ENCODE measurements at regions not wholly inside any gene's neighbourhood (a gene's known extent, or its start where the extent isn't known, plus 50 kb on each side); places are given as distances from the start of the nearest gene placed in this dataset.

- peaks cover 15% of the 10 kb centered on the region for H3K4me1 Mint-ChIP-seq
- peaks cover 10% of the 10 kb centered on the region for H3K27me3 Mint-ChIP-seq
- peaks cover 3% of the 10 kb centered on the region for H3K36me3 Mint-ChIP-seq (ENCODE audit: low read depth)
- H3K9me3 ChIP-seq (ENCODE audit: control insufficient read depth, low read length, poor library complexity, severe bottlenecking) = no peaks in the 10 kb centered on the region
- DNase-seq = no peak
- peak overlapping the region; percentile 92 for H3K4me3 Mint-ChIP-seq
- H3K27ac Mint-ChIP-seq = peak overlapping the region; percentile 88
- no peak for ATAC-seq
Measured at GRCh38 chr2:64227603-64228125, 83.4 kb upstream of the PELI1 start.

DNA sequence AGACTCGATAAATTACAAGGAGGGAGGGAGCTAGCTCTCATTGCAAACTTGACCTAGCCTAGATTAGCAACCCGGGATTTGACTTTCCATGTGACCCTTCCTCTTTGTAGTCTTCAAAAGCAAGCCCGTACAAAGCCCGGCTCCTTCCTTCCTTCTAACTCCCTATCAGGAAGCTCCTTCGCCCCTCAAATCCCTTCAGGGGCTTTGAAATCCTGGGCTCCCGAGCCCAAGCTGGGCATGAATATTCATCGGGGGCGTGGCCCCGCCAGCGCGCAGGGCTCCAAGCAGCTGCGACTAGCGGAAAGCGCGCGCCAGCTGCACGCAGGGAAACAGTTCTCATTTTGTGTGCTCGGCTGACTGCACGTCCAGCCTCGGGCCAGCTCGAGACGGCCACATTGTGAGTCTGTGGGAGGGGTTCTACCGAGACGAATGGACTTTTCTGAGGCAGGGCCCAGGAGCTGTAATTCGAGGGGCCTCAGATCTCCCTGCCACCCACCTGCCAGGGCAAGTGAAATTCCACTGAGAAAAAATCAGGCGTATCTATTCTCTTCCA lies 84.0 kb upstream of the PELI1 start:
- ATAC-seq (peak; percentile 95), DNase-seq (peak; percentile 22 to 44 (median 24))
- Mint-ChIP-seq H3K36me3 (ENCODE audit: low read depth) (peaks cover 3% of the 10 kb centered on the region), H3K27me3 (peaks cover 10% of the 10 kb centered on the region), H3K4me1 (peaks cover 15% of the 10 kb centered on the region), H3K27ac (peak overlapping the region; percentile 88), H3K4me3 (peak overlapping the region; percentile 92)
- no peaks in the 10 kb centered on the region for H3K9me3 ChIP-seq (ENCODE audit: control insufficient read depth, low read length, poor library complexity, severe bottlenecking)

DNA sequence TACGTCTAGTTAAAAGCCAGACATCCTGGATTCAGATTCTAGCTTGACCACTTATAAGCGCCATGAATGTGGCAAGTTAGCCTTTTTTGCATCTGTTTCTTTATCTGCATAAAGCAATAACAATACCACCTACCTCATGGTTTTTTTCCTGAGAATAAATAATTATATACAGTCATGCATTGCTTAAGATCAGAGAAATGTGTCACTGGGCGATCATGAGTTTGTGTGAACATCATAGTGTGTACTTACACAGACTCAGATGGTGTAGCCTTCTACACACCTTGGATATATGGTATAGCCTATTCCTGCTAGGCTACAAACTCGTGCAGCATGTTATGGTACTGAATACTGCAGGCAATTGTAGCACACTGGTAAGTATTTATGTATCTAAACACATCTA lies 84.7 kb upstream of the PELI1 start:
- ATAC-seq (no peak), DNase-seq (no peak)
- Mint-ChIP-seq H3K36me3 (ENCODE audit: low read depth) (peaks cover 3% of the 10 kb centered on the region), H3K4me1 (peaks cover 15% of the 10 kb centered on the region), H3K4me3 (peak overlapping the region; percentile 92), H3K27me3 (peaks cover 10% of the 10 kb centered on the region), H3K27ac (peak overlapping the region; percentile 88)
- no peaks in the 10 kb centered on the region for H3K9me3 ChIP-seq (ENCODE audit: control insufficient read depth, low read length, poor library complexity, severe bottlenecking)

- ATAC-seq (no peak), DNase-seq (no peak)
- no peak overlapping the region for H3K27ac Mint-ChIP-seq
- H3K27me3 Mint-ChIP-seq = peaks cover 10% of the 10 kb centered on the region
- H3K4me1 Mint-ChIP-seq = peaks cover 12% of the 10 kb centered on the region
- peaks cover 3% of the 10 kb centered on the region for H3K36me3 Mint-ChIP-seq (ENCODE audit: low read depth)
- no peaks in the 10 kb centered on the region for H3K9me3 ChIP-seq (ENCODE audit: control insufficient read depth, low read length, poor library complexity, severe bottlenecking)
- H3K4me3 Mint-ChIP-seq = no peak overlapping the region
Measured at GRCh38 chr2:64230540-64230939, 86.3 kb upstream of the PELI1 start.

DNA sequence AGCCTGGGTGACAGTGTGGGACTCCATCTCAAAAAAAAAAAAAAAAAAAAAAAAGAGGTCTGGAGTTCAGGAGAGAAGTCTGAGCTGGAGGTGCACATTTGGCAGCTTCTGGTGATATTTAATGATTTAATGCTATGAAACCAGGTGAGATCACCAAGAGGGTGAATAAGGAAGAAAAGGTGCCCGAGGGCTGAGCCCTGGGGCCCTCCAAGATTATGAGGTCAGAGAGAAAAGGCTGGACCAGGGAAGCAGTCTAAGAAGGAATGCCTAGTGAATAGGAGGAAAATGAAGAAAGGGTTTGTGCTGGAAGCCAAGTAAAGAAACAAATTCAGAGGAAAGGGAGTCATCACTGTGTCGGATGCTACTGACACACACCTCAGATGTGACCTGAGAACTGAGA lies 88.0 kb upstream of the PELI1 start:
- no peaks in the 10 kb centered on the region for H3K9me3 ChIP-seq (ENCODE audit: control insufficient read depth, low read length, poor library complexity, severe bottlenecking)
- no peak for DNase-seq
- Mint-ChIP-seq H3K4me1 (peaks cover 12% of the 10 kb centered on the region), H3K36me3 (ENCODE audit: low read depth) (peaks cover 3% of the 10 kb centered on the region), H3K4me3 (no peak overlapping the region), H3K27me3 (peaks cover 10% of the 10 kb centered on the region), H3K27ac (no peak overlapping the region)
- ATAC-seq = no peak

DNA sequence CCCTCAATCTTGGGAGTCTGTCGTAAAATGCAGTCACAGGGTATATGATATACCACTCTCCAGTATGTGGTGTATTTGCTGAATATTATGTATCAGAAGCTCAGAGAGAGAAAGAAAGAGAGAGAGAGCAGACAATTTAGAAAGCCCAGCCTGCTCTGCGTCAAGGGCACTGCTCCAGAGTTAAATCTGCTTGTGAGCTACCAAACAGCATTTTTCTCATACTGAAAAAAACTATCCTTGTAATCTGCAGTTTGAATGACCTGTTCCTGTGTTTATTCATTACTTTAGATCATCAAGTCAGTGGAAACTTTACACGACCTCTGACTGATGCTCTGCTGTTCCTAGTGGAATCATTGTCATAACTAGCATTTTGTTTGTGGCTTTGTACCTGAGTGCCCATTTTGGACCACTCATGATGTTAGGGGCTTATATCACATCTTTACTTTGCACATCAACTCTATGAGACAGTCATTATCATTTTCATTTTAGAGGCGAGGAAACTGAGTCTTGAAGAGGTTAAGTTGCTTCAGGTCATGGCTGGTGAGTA lies 89.2 kb upstream of the PELI1 start:
- no peak overlapping the region for H3K4me3 Mint-ChIP-seq
- no peak for ATAC-seq

GRCh38 chr2:64234150-64234549 lies 89.9 kb upstream of the PELI1 start:
- ATAC-seq (no peak), DNase-seq (no peak)
- Mint-ChIP-seq H3K27ac (no peak overlapping the region), H3K36me3 (ENCODE audit: low read depth) (peaks cover 3% of the 10 kb centered on the region), H3K4me3 (no peak overlapping the region), H3K4me1 (peaks cover 2% of the 10 kb centered on the region), H3K27me3 (peaks cover 10% of the 10 kb centered on the region)
- no peaks in the 10 kb centered on the region for H3K9me3 ChIP-seq (ENCODE audit: control insufficient read depth, low read length, poor library complexity, severe bottlenecking)

More for the DNA sequence above, 89.2 kb upstream of the PELI1 start:
- H3K27me3 Mint-ChIP-seq = peaks cover 10% of the 10 kb centered on the region
- H3K4me1 Mint-ChIP-seq = peaks cover 5% of the 10 kb centered on the region
- no peaks in the 10 kb centered on the region for H3K9me3 ChIP-seq (ENCODE audit: control insufficient read depth, low read length, poor library complexity, severe bottlenecking)
- peaks cover 3% of the 10 kb centered on the region for H3K36me3 Mint-ChIP-seq (ENCODE audit: low read depth)
- no peak overlapping the region for H3K27ac Mint-ChIP-seq
- DNase-seq = no peak

- DNase-seq (no peak), ATAC-seq (no peak)
- Mint-ChIP-seq H3K4me1 (peaks cover 2% of the 10 kb centered on the region), H3K27ac (no peak overlapping the region), H3K4me3 (no peak overlapping the region), H3K27me3 (peaks cover 10% of the 10 kb centered on the region), H3K36me3 (ENCODE audit: low read depth) (peaks cover 3% of the 10 kb centered on the region)
- H3K9me3 ChIP-seq (ENCODE audit: control insufficient read depth, low read length, poor library complexity, severe bottlenecking) = no peaks in the 10 kb centered on the region
Measured at GRCh38 chr2:64234785-64235184, 90.6 kb upstream of the PELI1 start.

DNA sequence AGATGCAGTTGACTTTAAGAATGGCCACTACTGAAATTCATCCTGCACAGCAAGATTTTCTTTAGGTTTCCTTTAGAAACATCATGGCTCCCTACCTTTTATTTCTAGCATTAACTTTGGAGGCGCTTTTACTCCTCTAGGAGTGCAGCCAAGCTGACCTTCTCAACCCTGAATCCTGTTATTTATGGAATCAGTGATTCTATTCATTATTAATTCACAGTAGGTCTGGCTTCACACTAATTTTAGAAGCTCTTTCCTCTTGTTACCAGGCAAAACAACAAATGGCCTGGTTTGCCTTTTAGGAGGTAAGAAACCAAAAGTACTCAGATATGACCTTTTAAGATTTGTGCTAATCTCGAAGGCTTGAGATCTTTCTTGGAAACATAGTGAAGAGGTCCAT lies 93.0 kb upstream of the PELI1 start:
- H3K36me3 Mint-ChIP-seq (ENCODE audit: low read depth) = no peaks in the 10 kb centered on the region
- no peak overlapping the region for H3K27ac Mint-ChIP-seq
- no peak for ATAC-seq
- H3K27me3 Mint-ChIP-seq = no peaks in the 10 kb centered on the region
- H3K4me1 Mint-ChIP-seq = no peaks in the 10 kb centered on the region
- no peak overlapping the region for H3K4me3 Mint-ChIP-seq
- DNase-seq = no peak
- H3K9me3 ChIP-seq (ENCODE audit: control insufficient read depth, low read length, poor library complexity, severe bottlenecking) = no peaks in the 10 kb centered on the region

DNA sequence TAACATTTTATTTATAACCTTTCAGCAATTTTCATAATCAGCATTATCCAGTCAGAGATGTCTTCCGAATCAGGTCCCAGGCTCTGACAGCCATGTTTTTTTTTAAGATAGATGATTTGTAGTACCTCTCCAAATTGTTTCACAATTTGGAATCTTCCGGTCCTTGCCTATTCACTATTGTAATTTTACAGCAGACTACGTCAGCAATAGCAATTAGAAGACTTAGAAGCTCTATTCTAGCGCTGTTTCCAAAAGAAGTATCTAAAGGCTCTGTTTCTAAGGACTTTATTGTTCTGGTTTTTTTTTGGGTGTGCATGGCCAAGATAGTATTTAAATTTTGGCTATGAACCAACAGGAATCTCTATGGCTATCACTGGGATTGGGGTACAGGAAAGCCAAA lies 94.6 kb upstream of the PELI1 start:
- no peaks in the 10 kb centered on the region for H3K36me3 Mint-ChIP-seq (ENCODE audit: low read depth)
- no peaks in the 10 kb centered on the region for H3K27me3 Mint-ChIP-seq
- no peak for DNase-seq
- no peaks in the 10 kb centered on the region for H3K4me1 Mint-ChIP-seq
- no peak overlapping the region for H3K4me3 Mint-ChIP-seq
- H3K9me3 ChIP-seq (ENCODE audit: control insufficient read depth, low read length, poor library complexity, severe bottlenecking) = no peaks in the 10 kb centered on the region
- no peak for ATAC-seq
- H3K27ac Mint-ChIP-seq = no peak overlapping the region

DNA sequence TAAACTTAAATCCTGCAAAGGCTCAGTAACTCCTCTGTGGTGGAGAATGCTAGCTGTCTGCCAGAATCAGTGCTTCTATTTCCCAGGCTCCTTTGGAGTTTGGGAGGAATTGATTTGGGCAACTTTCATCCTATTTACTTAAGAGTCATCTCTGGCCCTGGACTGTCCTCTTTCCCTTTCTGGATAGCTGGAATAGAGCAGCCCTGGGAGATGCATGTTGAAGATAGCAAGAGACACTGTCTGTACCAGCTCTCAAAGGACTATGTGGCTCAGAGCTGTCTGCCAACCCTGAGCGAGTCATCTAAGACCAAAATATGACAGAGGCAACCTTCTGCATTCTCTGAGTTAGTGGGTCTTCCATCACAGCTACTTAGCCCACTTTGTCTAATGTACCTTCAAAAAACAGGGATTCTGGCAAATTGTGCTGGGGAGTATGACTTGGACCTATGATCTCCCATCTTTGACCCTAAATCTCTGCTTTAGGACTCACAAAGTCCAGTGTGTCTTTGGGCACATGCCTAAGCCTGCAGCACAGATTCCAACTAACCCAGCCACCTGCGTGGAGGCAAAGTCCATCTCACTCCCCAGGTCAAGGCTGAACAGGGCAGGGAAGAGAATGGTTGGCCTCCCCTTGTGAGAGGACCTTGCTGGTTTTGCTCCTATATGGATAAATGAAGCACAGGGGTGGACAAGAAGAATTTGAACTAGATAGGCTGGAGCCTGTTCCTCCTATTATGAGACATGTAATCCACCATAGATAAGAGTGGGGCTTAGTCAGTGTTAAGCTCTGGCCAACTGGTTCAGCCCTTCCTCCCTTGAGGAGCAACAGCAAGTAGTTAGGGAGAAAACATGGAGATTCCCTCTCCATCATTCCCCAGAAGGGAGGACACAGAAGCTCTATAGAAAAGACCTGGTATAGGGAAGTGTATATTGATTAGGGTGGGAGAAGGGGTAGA lies 99.1 kb upstream of the PELI1 start:
- no peak for ATAC-seq
- H3K36me3 Mint-ChIP-seq (ENCODE audit: low read depth) = no peaks in the 10 kb centered on the region
- DNase-seq = no peak

GRCh38 chr2:64244037-64244416 lies 99.8 kb upstream of the PELI1 start:
- Mint-ChIP-seq H3K27me3 (peaks cover under 1% of the 10 kb centered on the region), H3K36me3 (ENCODE audit: low read depth) (no peaks in the 10 kb centered on the region), H3K4me1 (no peaks in the 10 kb centered on the region), H3K4me3 (no peak overlapping the region), H3K27ac (no peak overlapping the region)
- H3K9me3 ChIP-seq (ENCODE audit: control insufficient read depth, low read length, poor library complexity, severe bottlenecking) = no peaks in the 10 kb centered on the region
- ATAC-seq = no peak
- DNase-seq = no peak

More for the DNA sequence above, 99.1 kb upstream of the PELI1 start:
- H3K9me3 ChIP-seq (ENCODE audit: control insufficient read depth, low read length, poor library complexity, severe bottlenecking) = no peaks in the 10 kb centered on the region
- H3K4me3 Mint-ChIP-seq = no peak overlapping the region
- no peaks in the 10 kb centered on the region for H3K4me1 Mint-ChIP-seq
- no peak overlapping the region for H3K27ac Mint-ChIP-seq
- no peaks in the 10 kb centered on the region for H3K27me3 Mint-ChIP-seq

DNA sequence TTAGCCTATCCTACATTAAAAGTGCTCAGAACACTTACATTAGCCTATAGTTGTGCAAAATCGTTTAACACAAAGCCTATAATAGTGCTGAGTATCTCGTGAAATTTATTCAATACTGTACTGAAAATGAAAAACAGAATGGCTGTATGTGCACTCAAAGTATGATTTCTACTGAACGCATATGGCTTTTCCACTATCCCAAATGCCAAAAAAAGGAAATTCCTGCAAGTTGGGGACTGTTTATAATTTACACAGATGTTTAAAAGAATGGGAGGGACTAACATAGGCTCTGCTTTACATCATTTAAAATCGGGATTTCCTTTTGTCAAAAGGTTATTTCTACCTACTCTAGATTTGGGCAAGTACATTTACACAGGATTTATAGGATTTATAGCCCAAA lies 101.4 kb upstream of the PELI1 start:
- no peaks in the 10 kb centered on the region for H3K36me3 Mint-ChIP-seq (ENCODE audit: low read depth)
- H3K27ac Mint-ChIP-seq = no peak overlapping the region

More for the DNA sequence above, 101.4 kb upstream of the PELI1 start:
- ATAC-seq (no peak), DNase-seq (no peak)
- no peaks in the 10 kb centered on the region for H3K9me3 ChIP-seq (ENCODE audit: control insufficient read depth, low read length, poor library complexity, severe bottlenecking)
- Mint-ChIP-seq H3K4me1 (peaks cover 7% of the 10 kb centered on the region), H3K4me3 (no peak overlapping the region), H3K27me3 (peaks cover 7% of the 10 kb centered on the region)
